ENCODE measurements at regions not wholly inside any gene's neighbourhood (a gene's known extent, or its start where the extent isn't known, plus 50 kb on each side); places are given as distances from the start of the nearest gene placed in this dataset.

- no peak for TF ChIP-seq POLR2A (IDR thresholded peaks at IDR 0.05; ENCODE audit: low read length)
- no peak for TF ChIP-seq GATA1 (IDR thresholded peaks at IDR 0.05; ENCODE audit: low read depth, low read length)
Observed at GRCh38 chr2:107383691-107384090, 443.0 kb upstream of the RGPD4 start.

All from erythroblast (primary cell).